Stimulated activated CD4-positive, alpha-beta T cell treated with anti-CD3 and anti-CD28 coated beads, Interleukin-12 subunit alpha, Interleukin-12 subunit beta, amount 100 ng/mL, for 24 hours (primary cell): ENCODE measurements at regions not wholly inside any gene's neighbourhood (a gene's known extent, or its start where the extent isn't known, plus 50 kb on each side); places are given as distances from the start of the nearest gene placed in this dataset.

Source experiments
- DNase-seq, 2 experiments: peaks; one replicate each; pipeline ENCODE4 v3.0.0-alpha.2; 2020; ENCODE audit warnings: low read depth in 2 of 2

GRCh38 chr6:12383448-12383847, 93.3 kb downstream of the EDN1 start:
- no peak for DNase-seq

DNA sequence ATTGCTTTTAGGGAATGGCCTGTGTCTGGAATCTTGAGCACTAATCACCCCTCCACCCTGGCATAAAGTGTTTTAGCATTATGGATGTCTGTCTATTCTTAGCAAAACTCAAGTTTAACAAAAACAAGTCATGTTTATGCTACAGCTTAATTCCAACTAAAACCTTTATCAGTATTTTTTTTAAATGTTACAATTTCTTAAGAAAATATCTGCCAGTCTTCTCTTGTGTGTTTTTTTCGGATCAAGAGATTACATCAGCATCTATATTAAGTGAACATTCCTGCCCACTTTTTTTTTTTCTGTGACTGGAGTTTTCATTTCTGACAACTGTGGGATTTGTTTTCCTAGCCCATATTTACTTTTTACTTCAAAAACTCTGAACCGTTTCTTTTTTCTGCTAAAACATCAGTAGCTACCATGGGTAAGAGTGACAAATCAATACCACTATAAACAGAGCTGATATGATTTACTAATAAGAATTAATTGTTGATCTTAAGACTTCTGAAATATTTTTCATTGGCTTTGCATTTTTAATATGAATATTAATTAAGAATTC, 94.3 kb downstream of the EDN1 start:
- no peak for DNase-seq

DNA sequence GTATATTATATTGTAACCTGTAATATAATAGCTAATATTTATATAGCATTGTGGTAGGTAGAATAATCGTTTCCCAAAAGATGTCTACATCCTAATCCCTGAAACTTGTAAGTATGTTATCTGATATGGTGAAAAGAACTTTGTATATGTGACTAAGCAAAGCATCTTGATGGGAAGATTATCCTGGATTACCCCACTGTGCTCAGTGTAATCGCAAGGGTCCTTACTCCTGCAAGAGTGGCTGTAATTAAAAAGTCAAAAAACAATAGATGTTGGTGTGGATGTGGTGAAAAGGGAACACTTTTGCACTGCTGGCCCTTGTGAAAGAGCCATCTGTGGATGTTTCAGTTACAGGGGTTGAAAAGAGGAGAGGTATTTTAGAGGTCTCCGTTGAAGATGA, 95.2 kb downstream of the EDN1 start:
- no peak for DNase-seq

GRCh38 chr6:12386816-12387215, 96.7 kb downstream of the EDN1 start:
- DNase-seq: no peak

- no peak for DNase-seq
These were observed 101.3 kb downstream of the EDN1 start for GRCh38 chr6:12391472-12391871.

GRCh38 chr6:12392490-12392889, 102.3 kb downstream of the EDN1 start:
- no peak for DNase-seq

GRCh38 chr6:12393100-12393499, 102.9 kb downstream of the EDN1 start:
- DNase-seq: no peak

GRCh38 chr6:12394170-12394569, 104.0 kb downstream of the EDN1 start:
- DNase-seq: no peak

DNA sequence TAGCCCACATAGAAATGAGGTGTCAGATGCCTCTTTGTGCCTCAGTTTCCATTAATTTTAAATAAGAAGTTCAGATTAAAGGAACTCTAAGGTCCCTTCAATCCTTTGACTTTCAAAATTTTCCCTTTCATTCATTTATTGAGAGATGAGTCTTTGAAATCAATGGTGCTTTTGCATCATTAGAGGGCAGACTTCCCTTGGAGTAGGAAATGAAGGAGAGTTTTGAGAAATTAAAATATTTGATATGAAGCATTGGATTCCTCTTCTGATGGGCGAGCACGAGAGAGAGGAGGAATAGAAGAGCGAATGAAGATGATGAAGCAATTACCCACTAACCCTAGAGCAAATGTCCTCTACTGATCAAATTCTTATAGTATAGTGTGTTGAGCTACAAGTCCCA, 105.7 kb downstream of the EDN1 start:
- no peak for DNase-seq

DNA sequence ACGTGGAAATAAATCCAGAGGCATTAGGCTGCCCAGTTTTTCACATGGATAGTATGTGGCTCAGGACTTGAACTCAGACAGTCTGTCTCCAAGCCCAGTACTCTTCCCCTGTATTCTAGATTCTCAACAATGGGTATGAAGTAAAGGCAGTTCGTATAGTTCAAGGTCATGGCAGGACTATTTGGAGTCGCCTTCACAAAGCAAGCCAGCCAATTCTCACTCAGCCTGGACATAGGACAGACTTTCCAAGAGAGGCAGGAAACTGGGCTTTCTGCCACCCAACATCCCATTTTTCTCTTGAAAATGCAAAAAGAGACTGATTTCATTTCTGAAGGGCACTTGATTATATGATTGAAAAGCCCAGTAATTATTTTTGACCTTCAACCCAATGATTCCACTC, 111.0 kb downstream of the EDN1 start:
- DNase-seq: no peak

DNA sequence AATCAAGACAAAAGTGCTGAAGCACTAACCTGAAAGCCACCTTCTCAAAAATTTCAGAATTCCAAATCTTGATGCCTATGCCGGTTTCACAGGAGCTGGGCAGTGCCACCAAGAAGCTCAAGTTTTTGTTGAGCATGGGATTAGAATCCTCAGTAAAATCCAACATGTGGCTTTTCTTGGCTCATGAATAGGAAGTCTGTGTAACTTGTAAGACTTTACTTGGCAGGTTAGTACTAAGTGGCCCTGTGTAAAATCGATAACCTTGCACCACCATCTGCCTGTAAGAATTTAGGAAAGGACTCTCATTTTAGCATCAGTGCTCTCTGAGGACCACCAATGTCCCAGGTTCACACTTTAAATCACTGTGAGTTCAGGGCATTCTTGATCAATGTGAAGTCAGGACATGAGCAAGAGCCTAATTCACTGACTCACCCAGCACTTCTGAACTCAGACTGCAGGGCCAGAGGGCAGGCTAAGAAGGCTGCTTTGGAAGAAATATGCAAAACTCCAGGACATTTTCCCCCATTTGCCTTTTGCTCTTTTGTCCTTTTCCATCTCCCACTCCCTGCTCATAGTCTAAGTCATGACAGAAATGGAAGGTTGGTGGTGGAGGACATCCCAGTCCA, 113.2 kb downstream of the EDN1 start:
- DNase-seq: no peak

DNA sequence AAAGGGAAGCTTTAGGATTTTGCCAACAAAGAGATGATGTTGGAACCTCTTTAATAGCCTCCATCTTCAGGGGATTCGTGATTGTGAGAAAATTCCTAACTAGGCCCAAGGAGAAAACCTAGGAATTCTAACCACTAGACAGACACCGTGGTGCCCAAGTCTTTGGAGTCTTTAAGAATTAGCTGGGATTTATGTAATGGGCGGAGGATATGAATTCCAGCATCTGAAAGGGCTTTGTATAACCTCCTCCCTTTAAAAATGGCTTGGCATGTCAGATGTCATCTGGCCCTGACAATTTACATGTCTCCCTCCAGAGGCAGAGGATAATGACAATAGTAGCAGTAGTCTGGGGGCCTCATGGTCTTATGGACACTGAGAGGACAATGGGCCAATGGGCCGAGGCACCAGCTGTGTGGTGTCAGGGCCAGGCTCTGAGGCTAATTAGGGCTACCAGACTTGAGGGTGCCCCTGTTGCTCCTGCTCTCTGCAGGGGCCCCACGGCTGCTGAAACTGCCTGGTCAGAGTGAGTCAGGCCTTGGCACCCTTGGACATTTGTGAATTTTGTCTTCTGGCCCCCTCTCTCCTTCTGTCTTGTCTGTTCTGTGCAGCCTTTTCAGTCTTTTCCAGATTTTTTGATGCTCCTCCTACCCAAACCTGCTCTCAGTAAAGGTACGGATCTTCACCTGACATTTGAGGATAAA, 113.9 kb downstream of the EDN1 start:
- no peak for DNase-seq

DNA sequence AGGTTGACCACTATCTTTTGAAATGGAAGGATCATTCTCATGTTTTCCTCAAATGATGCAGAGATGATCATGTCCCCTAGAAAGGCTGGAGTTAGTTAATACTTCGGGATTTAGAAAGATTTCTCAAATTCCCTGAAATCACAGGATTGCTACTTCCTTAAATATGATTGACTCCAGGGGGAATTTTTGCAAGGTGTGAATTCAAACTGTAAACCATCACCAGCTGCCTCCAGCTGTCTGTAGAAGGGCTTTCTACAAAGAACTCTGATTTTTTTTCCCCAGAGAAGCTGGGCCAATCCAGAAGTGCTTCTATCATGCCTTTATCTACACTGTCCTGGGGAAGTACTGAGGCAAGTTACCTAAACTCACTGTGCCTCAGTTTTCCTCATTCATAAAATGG, 114.5 kb downstream of the EDN1 start:
- no peak for DNase-seq

DNA sequence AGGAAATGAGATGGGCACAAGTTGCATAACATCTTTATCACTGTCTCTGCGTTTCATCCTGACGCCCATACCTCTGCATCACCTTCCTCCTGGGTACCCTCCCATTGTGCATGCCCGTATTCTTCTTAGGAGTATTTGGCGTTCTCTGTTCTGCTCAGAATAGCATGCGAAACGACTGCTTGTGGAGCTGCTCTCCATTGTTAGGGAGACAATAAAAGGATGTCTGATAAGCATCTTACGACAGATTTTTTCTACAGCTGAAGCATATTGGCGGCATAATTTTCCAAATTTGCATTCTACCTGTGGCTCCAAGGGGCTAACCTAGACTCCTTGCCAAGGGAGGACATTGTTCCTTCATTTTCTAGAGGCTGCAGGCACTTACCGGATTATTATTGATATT, 118.6 kb downstream of the EDN1 start:
- DNase-seq: no peak

- no peak for DNase-seq
These were observed 120.8 kb downstream of the EDN1 start for GRCh38 chr6:12410946-12411345.

- DNase-seq: no peak
These were observed 124.0 kb downstream of the EDN1 start for GRCh38 chr6:12414096-12414675.

DNA sequence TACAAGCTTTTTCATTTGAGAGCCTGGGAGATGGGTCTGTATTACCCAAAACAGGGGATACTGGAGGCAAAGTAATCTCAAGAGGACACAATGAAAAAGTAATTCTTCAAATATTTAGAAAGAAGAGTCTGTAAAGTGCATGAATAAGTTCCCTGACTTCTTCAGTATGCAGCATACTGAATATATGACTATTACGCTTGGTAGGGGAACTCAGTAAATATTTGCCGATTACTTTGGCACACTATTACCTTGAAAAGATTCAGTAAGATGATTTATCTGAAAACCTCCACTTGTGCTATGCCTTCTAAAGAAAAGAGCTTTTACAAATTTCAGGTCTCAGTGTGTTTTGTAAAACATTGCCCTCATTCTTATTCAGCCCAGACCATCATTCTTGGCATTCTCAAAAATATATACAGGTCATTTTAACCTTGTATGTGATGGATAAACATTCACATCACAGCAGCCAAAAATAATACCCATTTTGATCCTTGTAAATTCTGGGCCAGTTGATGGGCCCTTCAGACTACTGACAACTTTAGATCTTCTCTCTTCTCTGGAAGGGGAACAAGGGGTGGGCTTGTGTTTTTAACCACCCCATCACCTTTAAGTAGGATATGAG, 125.9 kb downstream of the EDN1 start:
- no peak for DNase-seq

DNA sequence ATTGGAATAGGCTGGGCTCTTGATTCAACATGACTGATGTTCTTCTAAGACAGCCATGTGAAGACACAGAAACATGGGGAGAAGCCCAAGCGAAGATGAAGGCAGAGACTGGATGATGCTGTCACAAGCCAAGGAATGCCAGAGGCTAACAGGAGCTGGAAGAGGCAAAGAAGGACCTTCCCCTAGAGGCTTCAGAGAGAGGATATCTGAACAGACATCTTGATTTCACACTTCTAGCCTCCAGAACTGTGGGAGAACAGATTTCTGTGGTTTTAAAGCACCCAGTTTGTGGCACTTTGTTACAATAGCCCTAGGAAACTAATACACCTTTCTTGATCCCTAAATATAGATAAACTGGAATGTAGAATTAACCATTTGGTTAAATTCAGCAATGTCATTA, 127.0 kb downstream of the EDN1 start:
- no peak for DNase-seq

- no peak for DNase-seq
These were observed 128.8 kb downstream of the EDN1 start for GRCh38 chr6:12418946-12419345.

GRCh38 chr6:12419631-12420272, 129.6 kb downstream of the EDN1 start:
- no peak for DNase-seq

DNA sequence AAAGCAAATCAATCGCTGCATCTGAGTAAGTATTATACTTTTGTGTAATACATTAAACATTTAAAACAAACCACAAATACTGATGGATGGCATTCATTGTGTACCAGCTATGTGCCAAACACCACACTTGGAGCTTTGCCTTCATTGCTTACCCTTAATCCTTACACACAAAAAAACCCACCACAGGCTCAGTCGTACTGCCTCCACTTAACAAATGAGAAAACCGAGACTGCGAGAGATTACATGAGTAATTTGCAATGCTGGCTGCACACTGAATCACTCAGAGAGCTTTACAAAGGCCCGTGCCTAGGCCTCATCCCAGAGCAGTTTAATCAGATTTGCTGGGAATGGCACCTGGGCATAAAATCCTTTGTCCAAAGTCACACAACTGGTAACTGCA, 130.5 kb downstream of the EDN1 start:
- DNase-seq: no peak

GRCh38 chr6:12421596-12421995, 131.4 kb downstream of the EDN1 start:
- no peak for DNase-seq
